GM12865 (cell line): ENCODE measurements at regions not wholly inside any gene's neighbourhood (a gene's known extent, or its start where the extent isn't known, plus 50 kb on each side); places are given as distances from the start of the nearest gene placed in this dataset.

Source experiments
- DNase-seq: peaks from one replicate; pipeline ENCODE4 v3.0.0; 2010; ENCODE audit warnings: low read depth
- H3K4me3 ChIP-seq: 2 replicates; pipeline ENCODE4 v1.5.1; 2011; ENCODE audit warnings: mild to moderate bottlenecking, low read depth, low read length, control low read depth
- CTCF ChIP-seq: IDR thresholded peaks from 2 replicates; pipeline ENCODE4 v1.5.1; 2011; ENCODE audit warnings: low read length, control low read depth, low read depth, inconsistent platforms; ENCODE audit not compliant: insufficient read depth; ENCODE audit errors: missing control alignments

GRCh38 chr5:25950681-25951080 lies 1087.7 kb downstream of the CDH9 start:
- H3K4me3 ChIP-seq: no peak overlapping the region
- no peak for DNase-seq
- TF ChIP-seq CTCF: no peak

GRCh38 chr5:25948278-25948677 lies 1090.1 kb downstream of the CDH9 start:
- no peak for TF ChIP-seq CTCF
- DNase-seq: no peak

GRCh38 chr5:25944786-25945185 lies 1093.6 kb downstream of the CDH9 start:
- no peak for DNase-seq
- no peak for TF ChIP-seq CTCF
- H3K4me3 ChIP-seq: no peak overlapping the region

More at GRCh38 chr5:25948278-25948677, 1090.1 kb downstream of the CDH9 start:
- H3K4me3 ChIP-seq: no peak overlapping the region

GRCh38 chr5:25909163-25909562 lies 1129.2 kb downstream of the CDH9 start:
- no peak overlapping the region for H3K4me3 ChIP-seq
- no peak for TF ChIP-seq CTCF
- no peak for DNase-seq

- no peak overlapping the region for H3K4me3 ChIP-seq
- DNase-seq: no peak
- TF ChIP-seq CTCF: no peak
These were observed 1132.7 kb downstream of the CDH9 start for GRCh38 chr5:25905646-25906045.

- no peak for TF ChIP-seq CTCF
- DNase-seq: no peak
- H3K4me3 ChIP-seq: no peak overlapping the region
These were observed 1146.2 kb downstream of the CDH9 start for GRCh38 chr5:25892211-25892610.

- no peak for TF ChIP-seq CTCF
- DNase-seq: no peak
- no peak overlapping the region for H3K4me3 ChIP-seq
These were observed 1146.7 kb downstream of the CDH9 start for GRCh38 chr5:25891691-25892090.
